ENCODE measurements at regions not wholly inside any gene's neighbourhood (a gene's known extent, or its start where the extent isn't known, plus 50 kb on each side); places are given as distances from the start of the nearest gene placed in this dataset.
"Not testable (repeated sequence)": the region's sequence is repeated elsewhere in the genome, so short reads cannot be mapped to it uniquely, and the experiment has no call there.

DNA sequence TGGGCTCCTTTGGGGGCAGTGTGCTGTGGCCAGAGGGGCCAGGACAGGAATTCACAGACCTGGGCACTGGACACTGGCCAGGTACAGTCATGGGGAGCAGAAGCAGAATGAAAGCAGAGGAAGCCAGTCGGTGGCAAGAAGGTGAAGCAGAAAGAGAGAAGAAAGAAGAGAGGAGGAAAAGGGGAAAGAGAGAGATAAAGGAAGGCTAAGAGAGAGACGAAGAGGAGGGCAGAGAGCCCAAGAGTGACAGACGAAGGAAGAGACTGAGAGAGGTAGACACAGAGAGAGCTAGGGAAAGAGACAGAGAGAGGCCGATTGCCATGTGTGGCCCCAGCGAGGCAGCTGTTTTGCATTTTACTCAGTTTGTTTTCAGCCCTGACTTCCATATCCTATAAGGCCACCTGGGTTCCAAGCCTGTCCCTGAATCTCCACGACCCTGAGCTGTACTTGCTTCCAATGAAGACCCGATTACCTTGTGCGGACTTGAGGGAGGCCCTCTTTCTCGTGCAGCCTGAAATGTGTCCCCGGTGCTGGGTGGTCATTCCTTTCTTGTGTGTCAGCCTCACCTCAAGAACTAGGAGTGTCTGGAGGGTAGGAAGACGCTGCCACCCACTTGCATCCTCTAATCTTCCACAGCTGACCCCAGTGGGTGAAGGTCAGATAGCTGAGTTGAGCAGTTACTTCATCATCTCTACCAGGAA lies 73.9 kb downstream of the LSM3 start:
- no peak for DNase-seq

DNA sequence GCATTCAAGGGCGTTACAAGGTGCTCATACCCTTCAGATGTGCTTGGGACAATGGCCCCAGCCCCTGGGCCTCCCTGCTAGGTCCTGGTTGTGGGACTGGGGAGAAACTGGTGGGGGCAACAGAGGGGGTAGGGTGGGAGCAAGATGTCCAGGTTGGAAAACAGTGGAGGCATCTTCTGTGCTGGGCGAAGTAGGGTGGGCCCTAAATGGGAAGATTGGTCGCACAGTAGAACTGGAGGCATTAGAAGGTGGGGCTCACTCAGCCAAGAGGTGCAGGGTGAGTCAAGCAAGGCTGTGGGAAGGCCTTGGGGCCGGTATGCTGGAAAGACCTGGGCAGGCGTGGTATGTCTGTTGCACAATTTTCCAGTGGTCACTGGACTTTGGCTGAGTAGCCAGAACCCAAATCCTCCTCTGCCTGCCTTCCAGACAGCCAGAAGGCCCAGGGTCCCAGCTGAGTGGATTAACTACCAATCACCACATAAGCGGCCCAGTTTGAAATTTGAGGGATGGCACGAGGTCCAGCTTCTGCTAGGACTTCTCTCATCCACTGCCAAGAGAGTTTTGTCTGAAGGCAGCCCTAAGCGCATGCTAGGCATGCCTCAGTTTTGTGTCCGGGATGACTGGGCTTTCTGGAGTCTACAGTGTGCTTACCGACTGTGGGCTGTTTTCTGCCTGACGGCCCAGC lies 74.5 kb downstream of the LSM3 start:
- no peak for DNase-seq

DNA sequence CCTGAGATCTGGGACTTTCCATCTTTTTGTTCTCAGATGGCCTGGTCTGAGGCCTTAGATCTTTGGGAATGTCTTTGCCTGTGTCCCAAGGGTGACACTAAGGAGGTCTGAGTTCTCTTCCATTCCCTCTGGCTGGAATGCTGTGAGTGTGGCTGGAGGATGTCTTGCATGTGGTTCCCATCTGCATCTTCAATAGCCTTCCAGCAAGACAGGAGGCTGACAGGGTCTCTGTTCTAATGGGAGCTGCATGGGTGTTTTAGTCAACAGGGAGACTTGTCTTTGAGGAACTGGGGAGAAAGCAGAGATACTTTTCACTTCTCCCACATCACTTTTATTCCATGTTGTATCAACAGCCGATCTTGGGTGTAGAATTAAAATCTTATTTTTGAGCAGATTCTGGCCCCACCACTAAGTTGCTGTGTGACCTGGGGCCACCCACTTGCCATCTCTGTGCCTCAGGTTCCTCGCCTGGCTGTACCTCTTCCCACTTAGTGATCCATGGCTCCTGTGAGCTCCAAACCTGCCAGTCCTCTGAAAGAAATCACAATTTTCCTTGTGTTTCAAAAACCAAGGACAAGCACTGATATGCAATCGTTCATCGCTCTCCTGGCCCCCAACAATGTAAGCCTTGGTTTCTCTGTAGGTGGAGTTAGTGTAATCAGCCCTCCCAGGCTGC lies 75.2 kb downstream of the LSM3 start:
- no peak for DNase-seq

DNA sequence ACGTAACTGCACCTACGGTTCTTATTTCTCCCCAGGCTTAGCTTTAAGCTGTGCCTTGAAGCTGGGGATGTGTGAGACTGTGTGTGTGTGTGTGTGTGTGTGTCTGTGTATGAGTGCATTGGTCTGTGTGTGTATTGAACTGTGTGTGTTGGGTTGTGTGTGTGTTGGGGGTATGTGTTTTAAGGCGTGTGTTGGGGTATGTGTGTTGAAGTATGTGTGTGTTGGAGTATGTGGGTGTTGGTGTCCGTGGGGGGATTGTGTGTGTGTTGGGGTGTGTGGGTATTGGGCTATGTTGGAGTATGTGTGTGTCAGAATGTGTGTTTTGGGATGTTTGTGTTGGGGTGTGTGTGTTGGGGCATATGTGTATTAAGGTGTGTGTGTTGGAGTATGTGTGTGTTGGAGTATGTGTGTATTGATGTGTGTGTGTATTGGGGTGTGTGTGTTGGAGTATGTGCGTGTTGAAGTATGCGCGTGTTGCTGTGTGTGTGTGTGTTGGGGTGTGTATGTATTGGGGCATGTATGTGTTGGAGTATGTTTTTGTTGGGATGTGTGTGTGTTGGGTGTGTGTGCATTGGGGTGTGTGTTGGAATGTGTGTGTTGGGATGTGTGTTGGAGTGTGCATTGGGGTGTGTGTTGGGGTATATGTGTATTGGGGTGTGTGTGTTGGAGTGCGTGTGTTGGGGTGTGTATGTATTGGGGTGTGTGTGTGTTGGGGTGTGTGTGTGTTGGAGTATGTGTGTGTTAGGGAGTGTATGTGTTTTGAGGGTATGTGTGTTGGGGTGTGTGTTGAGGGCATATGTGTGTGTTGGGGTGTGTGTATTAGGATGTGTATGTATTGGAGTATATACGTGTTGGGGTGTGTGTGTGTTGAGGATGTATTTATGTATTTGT lies 76.4 kb downstream of the LSM3 start:
- DNase-seq = no peak

DNA sequence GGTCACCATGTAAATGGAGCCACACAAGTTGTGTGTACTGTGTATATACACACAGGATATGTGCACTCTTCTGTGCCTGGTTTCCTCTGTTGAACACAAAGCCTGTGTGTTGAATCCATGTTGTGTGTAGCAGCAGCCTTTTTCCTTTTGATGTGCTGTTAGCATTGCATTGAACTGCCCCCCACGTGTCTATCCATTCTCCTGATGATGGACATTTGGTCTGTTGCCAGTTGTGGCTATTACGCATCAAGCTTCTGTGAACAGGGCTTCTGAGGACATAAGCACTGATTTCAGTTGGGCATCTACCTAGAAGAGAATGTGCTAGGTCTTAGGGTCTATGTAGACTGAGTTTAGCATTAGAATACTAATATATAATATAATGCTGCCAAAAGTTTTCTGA lies 77.4 kb downstream of the LSM3 start:
- no peak for DNase-seq

DNA sequence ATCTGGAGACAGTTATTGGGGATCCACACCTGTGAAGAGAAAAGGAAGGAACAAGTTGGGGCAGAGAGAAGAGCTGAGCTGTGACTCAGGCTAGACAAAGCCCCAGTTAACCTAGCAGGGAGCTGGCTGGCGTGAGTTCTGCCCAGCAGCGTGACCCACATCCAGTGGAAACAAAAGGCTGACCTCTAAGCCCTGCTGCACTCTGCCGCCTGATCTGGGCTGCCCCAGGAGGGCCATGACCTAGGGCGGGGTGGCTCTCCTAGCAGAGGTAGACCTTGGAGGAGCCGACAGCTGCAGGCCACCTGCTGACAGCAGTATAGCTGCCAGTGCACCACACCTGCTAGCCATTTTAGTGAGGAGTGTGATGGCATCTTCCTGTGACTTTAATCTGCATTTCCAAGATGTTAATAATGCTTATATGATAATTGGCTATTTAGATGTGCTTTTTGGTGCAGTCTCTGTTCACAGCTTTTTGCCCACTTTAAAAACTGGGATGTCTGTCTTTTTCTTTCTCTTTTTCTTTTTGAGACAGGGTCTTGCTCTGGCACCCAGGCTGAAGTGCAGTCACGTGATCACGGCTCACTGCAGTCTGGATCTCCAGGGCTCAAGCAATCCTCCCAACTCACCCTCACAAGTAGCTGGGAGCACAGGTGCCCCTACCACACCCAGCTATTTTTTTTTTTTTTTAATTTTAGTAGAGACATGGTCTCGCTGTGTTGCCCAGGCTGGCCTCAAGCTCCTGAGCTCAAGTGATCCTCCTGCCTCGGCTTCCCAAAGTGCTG lies 78.1 kb downstream of the LSM3 start:
- DNase-seq = no peak

DNA sequence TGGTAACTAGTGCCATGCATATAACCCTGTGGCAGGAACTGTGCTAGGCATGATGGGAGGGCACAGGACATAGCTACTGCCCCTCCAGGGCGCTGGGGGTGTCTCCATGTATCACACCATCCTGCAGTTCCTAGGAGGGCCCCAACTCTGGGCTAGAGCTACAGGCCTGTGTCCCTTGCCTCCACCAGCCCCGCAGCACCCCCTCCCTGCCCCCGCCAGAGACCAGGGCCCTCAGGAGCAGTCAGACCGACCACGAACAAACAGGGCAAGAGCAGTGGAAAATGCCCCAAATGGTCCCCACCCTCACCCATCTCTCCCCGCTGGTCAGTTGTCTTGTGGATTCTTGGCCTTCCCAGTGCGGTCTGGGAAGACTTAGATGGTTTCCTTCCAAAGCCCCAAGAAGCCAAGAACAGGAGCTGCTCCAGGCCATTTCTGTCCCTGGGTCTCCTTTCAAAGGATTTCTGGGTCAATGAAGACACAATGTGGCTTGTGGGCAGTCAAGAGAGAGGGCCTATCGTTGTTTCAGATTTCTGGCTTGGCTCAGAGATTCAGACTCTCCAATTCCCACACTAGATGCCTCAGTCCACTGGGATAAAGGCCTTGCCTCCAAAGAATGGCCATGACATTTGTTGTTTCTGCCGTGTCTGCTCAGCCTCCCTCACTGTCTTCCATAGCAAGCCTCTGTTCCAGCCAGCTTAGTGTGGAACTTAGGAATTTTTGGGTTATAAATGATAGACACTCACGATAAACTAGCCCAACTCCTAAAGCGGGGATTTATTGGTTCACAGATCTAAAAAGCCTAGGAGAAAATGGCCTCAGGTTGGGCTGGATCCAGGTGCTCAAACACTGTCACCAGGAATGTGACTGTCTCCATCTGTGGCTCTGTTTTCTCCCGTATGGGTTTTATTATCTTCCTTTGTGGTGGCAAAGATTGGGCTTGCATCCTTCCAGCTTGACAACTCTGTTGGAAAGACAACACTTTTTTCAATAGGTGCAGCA lies 80.6 kb downstream of the LSM3 start:
- DNase-seq = no peak

DNA sequence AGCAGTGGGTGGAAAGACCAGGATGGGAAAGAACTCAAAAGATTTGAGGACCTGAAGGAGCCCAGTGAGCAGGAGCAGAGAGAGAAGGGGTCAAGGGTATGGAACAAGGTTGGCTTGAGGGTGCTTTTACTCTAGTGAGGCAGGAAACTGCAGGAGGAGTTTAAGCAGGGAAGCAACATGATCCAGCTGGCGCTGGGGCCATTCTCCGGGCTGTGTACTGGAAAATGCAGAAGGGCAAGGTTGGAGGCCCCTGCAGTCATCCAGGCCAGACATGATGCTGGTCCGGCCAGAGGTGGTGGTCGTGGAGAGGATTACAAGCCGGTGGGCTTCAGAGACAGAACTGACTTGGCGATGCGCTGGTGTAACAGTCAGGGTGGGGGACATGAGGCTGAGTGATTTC lies 81.8 kb downstream of the LSM3 start:
- DNase-seq = no peak

DNA sequence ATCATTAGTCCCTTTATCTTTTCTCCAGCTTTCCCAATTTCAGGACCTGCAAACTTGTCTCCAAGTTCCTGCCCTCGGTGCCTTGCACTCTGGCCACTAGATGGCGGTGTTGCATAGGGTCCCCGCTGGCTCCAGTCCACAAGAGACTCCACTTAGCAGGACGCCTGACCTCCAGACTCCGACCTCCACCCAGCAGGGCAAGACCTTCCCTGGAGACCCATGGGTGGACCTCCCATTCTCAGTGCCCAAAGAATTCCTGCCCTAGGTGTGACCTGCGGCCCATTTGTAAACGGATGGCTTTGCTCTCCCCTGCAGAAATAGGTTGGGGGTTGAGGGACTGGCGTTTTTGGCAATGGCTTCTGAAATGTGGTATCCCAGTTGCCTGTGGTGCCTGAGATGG lies 82.6 kb downstream of the LSM3 start:
- peak; percentile 71 to 86 (median 84) for DNase-seq

DNA sequence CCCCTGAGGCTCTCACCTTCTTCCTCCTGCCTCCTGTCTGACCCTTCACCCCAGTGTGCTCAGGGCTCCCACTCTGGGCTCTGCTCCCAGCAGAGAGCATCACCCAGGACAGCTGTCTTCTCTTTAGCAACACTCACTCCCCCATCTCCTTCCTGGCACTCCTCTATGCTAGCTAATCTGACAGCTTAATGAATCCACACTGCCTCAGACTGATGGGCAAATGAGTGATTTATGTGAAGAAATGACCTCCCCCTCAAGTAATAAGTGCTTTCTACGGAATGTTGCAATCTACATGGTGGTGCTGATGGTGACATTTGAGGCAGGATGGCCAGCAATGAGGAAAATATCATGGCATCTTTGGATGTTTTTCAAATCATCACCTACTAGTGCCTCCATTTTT lies 83.6 kb downstream of the LSM3 start:
- no peak for DNase-seq

DNA sequence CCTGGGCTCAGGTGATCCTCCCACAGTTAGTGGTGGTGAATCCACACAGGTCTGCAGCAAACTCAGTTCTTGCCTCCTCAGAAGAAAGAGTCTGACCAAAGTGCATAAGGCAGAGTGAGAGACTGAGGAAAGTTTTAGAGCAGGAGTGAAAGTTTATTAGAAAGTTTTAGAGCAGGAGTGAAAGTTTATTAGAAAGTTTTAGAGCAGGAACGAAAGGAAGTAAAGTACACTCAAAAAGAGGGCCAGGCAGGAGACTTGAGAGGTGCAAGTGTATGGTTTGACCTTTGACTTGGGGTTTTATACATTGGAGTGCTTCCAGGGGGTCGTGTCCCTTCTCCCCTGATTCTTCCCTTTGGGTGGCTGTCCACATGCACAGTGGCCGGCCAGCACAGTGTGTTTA lies 84.2 kb downstream of the LSM3 start:
- no peak for DNase-seq

DNA sequence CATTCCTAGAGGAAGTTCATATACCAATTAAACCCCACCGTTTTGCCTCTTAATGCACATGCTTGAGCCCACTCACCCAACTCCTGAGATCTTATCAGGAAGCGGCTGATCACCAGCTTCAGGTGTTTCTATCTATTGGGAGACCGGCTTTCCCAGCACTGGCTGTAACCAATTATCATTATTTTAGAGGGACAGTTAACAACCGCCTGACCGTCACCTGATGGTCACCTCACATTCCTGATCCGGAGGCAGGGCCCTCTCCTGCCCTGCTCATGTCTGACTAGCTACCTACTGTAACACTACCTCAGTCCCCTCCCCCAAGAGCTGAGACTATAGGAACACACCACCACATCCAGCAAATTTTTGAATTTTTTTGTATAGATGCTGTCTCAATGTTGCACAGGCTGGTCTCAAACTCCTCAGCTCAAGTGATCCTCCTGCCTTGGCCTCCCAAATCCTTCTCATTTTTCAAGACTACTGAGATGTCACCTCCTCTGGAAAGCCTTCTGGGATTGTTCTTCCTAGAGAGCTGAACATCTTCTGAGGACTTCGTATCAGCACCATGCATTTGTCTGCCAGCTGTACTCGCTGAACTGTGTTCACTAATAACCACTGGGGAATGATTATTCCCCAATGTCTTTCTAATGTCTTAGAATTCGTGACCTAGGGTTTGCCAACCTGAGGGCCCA lies 84.8 kb downstream of the LSM3 start:
- no peak for DNase-seq

DNA sequence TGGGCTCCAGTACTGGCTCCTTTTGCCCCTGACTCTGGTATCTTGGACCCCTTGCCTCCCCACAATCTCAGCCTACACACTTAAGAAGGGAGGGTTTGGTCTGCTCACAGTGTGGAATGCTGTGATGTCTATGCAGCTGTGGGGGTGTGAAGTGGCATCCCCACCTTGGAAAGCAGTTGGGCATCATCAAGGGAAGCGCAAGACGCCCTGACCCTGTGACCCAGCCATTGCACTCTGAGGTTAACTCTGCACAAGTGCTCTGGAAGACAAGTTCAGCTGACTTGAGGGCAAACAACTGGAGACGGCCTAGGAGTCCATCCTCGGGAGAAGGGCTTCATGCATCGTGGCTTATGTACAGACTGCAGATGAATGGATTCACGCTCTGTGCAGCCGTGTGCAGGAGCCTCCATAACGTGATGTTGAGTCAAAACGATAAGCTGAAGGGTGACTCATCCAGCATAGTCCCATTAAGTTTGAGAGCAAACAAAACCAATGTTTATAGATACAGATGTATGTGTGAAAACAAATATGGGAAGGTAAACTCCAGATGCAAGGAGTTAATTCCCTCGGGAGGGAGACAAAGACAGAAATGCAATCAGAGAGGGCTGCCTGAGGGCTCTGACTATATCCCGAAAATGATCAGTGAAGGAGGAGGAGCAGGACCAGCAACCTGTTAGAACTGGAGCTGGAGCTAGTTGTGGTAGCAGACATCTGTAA lies 86.8 kb downstream of the LSM3 start:
- no peak for DNase-seq

DNA sequence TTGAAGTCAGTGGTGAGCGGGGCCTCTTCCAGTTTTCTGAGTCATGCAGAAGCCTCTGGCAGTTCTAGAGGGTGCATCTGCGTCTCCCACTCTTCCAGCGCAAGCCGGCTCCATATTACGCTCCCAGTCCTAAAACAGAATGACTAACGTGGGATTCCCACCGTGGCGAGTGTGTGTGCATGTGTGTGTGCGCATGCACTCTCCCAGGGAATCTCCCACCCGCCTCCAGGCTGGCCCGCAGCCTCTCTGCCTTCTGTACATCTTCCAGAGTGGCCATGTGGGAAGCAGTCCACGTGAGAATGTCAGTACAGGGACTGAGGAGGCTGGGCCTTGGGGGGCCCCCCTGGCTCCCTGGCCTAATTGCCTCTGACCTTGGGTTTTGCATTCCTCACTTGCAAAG lies 87.7 kb downstream of the LSM3 start:
- peak; percentile 58 to 90 (median 74) for DNase-seq

DNA sequence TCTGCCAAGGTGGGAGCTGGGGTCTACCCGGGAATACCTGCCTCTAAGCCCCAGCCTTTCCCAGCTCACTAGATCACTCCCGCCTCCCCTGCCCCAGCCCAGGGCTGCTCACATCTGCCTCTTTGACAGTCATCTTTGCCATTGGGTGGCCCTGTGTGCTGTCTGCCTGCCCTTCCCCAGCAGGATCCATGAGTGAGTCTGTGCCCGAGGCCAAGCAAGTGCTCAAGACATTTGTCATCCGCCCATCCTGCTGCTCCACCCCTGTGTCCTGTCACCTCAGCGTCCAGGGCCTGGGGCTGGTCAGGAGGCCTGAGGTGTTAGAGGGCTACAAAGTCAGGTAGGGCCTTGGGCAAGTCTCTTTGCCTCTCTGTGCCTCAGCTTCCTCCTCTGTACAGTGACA lies 89.4 kb downstream of the LSM3 start:
- no peak for DNase-seq

DNA sequence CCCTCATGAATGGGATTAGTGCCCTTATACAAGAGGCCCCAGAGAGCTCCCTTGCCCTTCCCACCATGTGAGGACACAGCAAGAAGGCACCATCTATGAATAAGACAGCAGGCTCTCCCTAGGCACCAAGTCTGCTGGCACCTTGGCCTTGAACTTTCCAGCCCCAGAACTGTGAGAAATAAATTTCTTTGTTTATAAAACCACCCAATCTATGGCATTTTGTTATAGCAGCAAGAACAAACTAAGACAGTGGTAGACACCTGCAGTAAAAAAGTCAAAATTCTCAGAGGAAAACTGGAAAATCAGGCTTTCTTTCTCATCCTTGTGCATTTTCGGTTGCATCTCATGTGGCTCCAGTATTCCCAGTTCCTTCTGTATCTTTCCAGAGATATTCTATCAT lies 90.3 kb downstream of the LSM3 start:
- DNase-seq = no peak

DNA sequence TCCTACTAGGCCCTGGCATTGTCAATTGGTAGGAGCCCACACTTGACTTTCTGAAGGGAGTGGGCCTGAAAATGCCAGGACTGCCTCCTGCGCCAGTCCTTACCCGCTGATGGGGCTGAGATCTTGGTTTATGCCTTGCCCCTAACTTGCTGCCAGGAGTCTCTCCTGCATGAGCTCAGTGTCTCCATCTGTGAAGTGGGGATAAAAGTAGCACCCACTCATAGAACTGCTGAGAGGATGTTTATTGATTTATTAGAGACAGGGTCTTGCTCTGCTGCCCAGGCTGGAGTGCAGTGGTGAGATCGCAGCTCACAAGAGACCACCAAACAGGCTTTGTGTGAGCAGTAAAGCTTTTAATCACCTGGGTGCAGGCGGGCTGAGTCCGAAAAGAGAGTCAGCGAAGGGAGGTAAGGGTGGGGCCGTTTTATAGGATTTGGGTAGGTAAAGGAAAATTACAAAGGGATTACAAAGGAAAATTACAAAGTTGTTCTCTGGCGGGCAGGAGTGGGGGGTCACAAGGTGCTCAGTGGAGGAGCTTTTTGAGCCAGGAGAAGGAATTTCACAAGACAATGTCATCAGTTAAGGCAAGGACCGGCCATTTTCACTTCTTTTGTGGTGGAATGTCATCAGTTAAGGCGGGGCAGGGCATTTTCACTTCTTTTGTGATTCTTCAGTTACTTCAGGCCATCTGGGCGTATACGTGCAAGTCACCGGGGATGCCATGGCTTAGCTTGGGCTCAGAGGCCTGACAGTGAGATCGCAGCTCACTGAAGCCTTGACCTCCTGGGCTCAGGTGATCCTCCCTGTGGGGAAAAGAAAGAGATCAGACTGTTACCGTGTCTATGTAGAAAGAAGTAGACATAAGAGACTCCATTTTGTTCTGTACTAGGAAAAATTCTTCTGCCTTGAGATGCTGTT lies 93.7 kb downstream of the LSM3 start:
- not testable (repeated sequence) for DNase-seq

All from muscle of back (tissue), 3 donors.